ENCODE measurements at regions not wholly inside any gene's neighbourhood (a gene's known extent, or its start where the extent isn't known, plus 50 kb on each side); places are given as distances from the start of the nearest gene placed in this dataset.

- Mint-ChIP-seq H3K4me3 (ENCODE audit: unreplicated experiment) (no peak overlapping the region), H3K36me3 (ENCODE audit: low read depth, unreplicated experiment) (no peaks in the 10 kb centered on the region), H3K27ac (ENCODE audit: unreplicated experiment) (no peak overlapping the region), H3K9me3 (ENCODE audit: unreplicated experiment) (no peaks in the 10 kb centered on the region), H3K27me3 (ENCODE audit: unreplicated experiment) (no peaks in the 10 kb centered on the region), H3K4me1 (ENCODE audit: unreplicated experiment) (peaks cover 4% of the 10 kb centered on the region)
- no peak for TF ChIP-seq CTCF (IDR thresholded peaks at IDR 0.05; ENCODE audit: unreplicated experiment)
- DNase-seq (ENCODE audit: low spot score): no peak
Measured at GRCh38 chr3:22895671-22896070, 307.5 kb upstream of the UBE2E2 start.

- H3K27ac Mint-ChIP-seq (ENCODE audit: unreplicated experiment): no peak overlapping the region
- DNase-seq (ENCODE audit: low spot score): no peak
- peaks cover 4% of the 10 kb centered on the region for H3K4me1 Mint-ChIP-seq (ENCODE audit: unreplicated experiment)
- H3K9me3 Mint-ChIP-seq (ENCODE audit: unreplicated experiment): no peaks in the 10 kb centered on the region
- no peak for TF ChIP-seq CTCF (IDR thresholded peaks at IDR 0.05; ENCODE audit: unreplicated experiment)
- H3K36me3 Mint-ChIP-seq (ENCODE audit: low read depth, unreplicated experiment): no peaks in the 10 kb centered on the region
- no peak overlapping the region for H3K4me3 Mint-ChIP-seq (ENCODE audit: unreplicated experiment)
- peaks cover 2% of the 10 kb centered on the region for H3K27me3 Mint-ChIP-seq (ENCODE audit: unreplicated experiment)
Measured at GRCh38 chr3:22898558-22898957, 304.6 kb upstream of the UBE2E2 start.

GRCh38 chr3:22899441-22899840, 303.7 kb upstream of the UBE2E2 start:
- H3K9me3 Mint-ChIP-seq (ENCODE audit: unreplicated experiment): no peaks in the 10 kb centered on the region
- H3K27ac Mint-ChIP-seq (ENCODE audit: unreplicated experiment): no peak overlapping the region
- H3K27me3 Mint-ChIP-seq (ENCODE audit: unreplicated experiment): peaks cover 2% of the 10 kb centered on the region
- H3K4me1 Mint-ChIP-seq (ENCODE audit: unreplicated experiment): no peaks in the 10 kb centered on the region
- no peak for DNase-seq (ENCODE audit: low spot score)
- H3K36me3 Mint-ChIP-seq (ENCODE audit: low read depth, unreplicated experiment): no peaks in the 10 kb centered on the region
- TF ChIP-seq CTCF (IDR thresholded peaks at IDR 0.05; ENCODE audit: unreplicated experiment): no peak
- H3K4me3 Mint-ChIP-seq (ENCODE audit: unreplicated experiment): no peak overlapping the region

- Mint-ChIP-seq H3K4me3 (ENCODE audit: unreplicated experiment) (no peak overlapping the region), H3K9me3 (ENCODE audit: unreplicated experiment) (no peaks in the 10 kb centered on the region), H3K36me3 (ENCODE audit: low read depth, unreplicated experiment) (no peaks in the 10 kb centered on the region), H3K27me3 (ENCODE audit: unreplicated experiment) (peaks cover 2% of the 10 kb centered on the region), H3K4me1 (ENCODE audit: unreplicated experiment) (no peaks in the 10 kb centered on the region), H3K27ac (ENCODE audit: unreplicated experiment) (no peak overlapping the region)
- no peak for DNase-seq (ENCODE audit: low spot score)
- no peak for TF ChIP-seq CTCF (IDR thresholded peaks at IDR 0.05; ENCODE audit: unreplicated experiment)
Measured at GRCh38 chr3:22900296-22900695, 302.8 kb upstream of the UBE2E2 start.

GRCh38 chr3:22901684-22902083, 301.4 kb upstream of the UBE2E2 start:
- H3K36me3 Mint-ChIP-seq (ENCODE audit: low read depth, unreplicated experiment): no peaks in the 10 kb centered on the region
- peaks cover 2% of the 10 kb centered on the region for H3K27me3 Mint-ChIP-seq (ENCODE audit: unreplicated experiment)
- TF ChIP-seq CTCF (IDR thresholded peaks at IDR 0.05; ENCODE audit: unreplicated experiment): peak; percentile 25
- no peak overlapping the region for H3K27ac Mint-ChIP-seq (ENCODE audit: unreplicated experiment)
- H3K4me3 Mint-ChIP-seq (ENCODE audit: unreplicated experiment): no peak overlapping the region
- DNase-seq (ENCODE audit: low spot score): no peak
- no peaks in the 10 kb centered on the region for H3K4me1 Mint-ChIP-seq (ENCODE audit: unreplicated experiment)
- no peaks in the 10 kb centered on the region for H3K9me3 Mint-ChIP-seq (ENCODE audit: unreplicated experiment)

All from endothelial cell (in vitro differentiated cells).